SK-N-SH (cell line): ENCODE measurements at regions not wholly inside any gene's neighbourhood (a gene's known extent, or its start where the extent isn't known, plus 50 kb on each side); places are given as distances from the start of the nearest gene placed in this dataset.

Source experiments
- CTCF ChIA-PET: fragments of 300-600, 350-600 bp; formaldehyde crosslinking; extraction: SDS; loops from one replicate; lab custom pipeline; 2021; lab: Yijun Ruan, JAX
- POLR2A ChIA-PET: fragments of 350-600 bp; sonication (Branson Sonifier 250); formaldehyde crosslinking; extraction: SDS; loops from one replicate; lab custom pipeline; 2020; ENCODE audit warnings: antibody characterized with exemption, inconsistent platforms; lab: Yijun Ruan, JAX
- DNase-seq: peaks from one replicate; pipeline ENCODE4 v3.0.0; 2012
- H2AFZ ChIP-seq: fragments of 200-600 bp; sonication (generic); 2 replicates; pipeline ENCODE4 v1.8.1; 2016; ENCODE audit warnings: antibody characterized with exemption, mild to moderate bottlenecking, low read depth
- H3F3A ChIP-seq: fragments of 200-600 bp; sonication (generic); replicated peaks from 2 replicates; pipeline ENCODE3; 2016; ENCODE audit warnings: antibody characterized with exemption, mild to moderate bottlenecking; ENCODE audit not compliant: insufficient read depth
- H3K27ac ChIP-seq, 2 experiments: fragments of 200-500 bp in 1 of 2; fragments of 200-600 bp in 1 of 2; sonication (Bioruptor generic) in 1 of 2; sonication (generic), shearing (Covaris generic) in 1 of 2; 2 replicates each; pipeline versions ENCODE4 v1.5.1 to v1.6.1; 2014 to 2016; ENCODE audit warnings: low read depth in 2 of 2, inconsistent platforms in 1 of 2, low read length in 1 of 2, mild to moderate bottlenecking in 1 of 2, mixed read lengths in 1 of 2
- H3K27me3 ChIP-seq: fragments of 200-600 bp; sonication (generic), shearing (Covaris generic); 2 replicates; pipeline ENCODE4 v1.6.1; 2016; ENCODE audit warnings: mixed run types; ENCODE audit not compliant: insufficient read depth
- H3K36me3 ChIP-seq, 2 experiments: fragments of 200-500 bp in 1 of 2; fragments of 200-600 bp in 1 of 2; sonication (Bioruptor generic) in 1 of 2; sonication (generic) in 1 of 2; replicated peaks in 1 of 2; 2 replicates each; pipeline versions ENCODE3 to v1.5.1; 2014 to 2016; ENCODE audit warnings: low read length in 1 of 2, mild to moderate bottlenecking in 1 of 2; ENCODE audit not compliant: insufficient read depth in 2 of 2, control insufficient read depth in 1 of 2
- H3K4me1 ChIP-seq, 2 experiments: fragments of 200-500 bp in 1 of 2; fragments of 200-600 bp in 1 of 2; sonication (Bioruptor generic) in 1 of 2; sonication (generic), shearing (Covaris generic) in 1 of 2; 2 replicates each; pipeline versions ENCODE4 v1.5.1 to v1.6.1; 2014 to 2016; ENCODE audit warnings: low read depth in 1 of 2, low read length in 1 of 2, mixed run types in 1 of 2; ENCODE audit not compliant: insufficient read depth in 2 of 2, control insufficient read depth in 1 of 2
- H3K4me2 ChIP-seq: fragments of 200-600 bp; sonication (generic), shearing (Covaris generic); 2 replicates; pipeline ENCODE4 v1.6.1; 2017; ENCODE audit warnings: mixed run types
- H3K4me3 ChIP-seq, 2 experiments: fragments of 200-500 bp in 1 of 2; fragments of 200-600 bp in 1 of 2; sonication (Bioruptor generic) in 1 of 2; sonication (generic), shearing (Covaris generic) in 1 of 2; 2 replicates each; pipeline versions ENCODE4 v1.5.1 to v1.8.1; 2014 to 2016; ENCODE audit warnings: low read depth in 2 of 2, inconsistent platforms in 1 of 2, low read length in 1 of 2, mild to moderate bottlenecking in 1 of 2, mixed read lengths in 1 of 2, moderate library complexity in 1 of 2
- H3K79me2 ChIP-seq: fragments of 200-600 bp; sonication (generic); 2 replicates; pipeline ENCODE4 v1.8.1; 2017; ENCODE audit warnings: mild to moderate bottlenecking; ENCODE audit not compliant: insufficient read depth
- H3K9ac ChIP-seq: fragments of 200-600 bp; sonication (generic); 2 replicates; pipeline ENCODE4 v1.6.1; 2017; ENCODE audit warnings: mixed run types
- H3K9me2 ChIP-seq: fragments of 200-600 bp; sonication (generic); 2 replicates; pipeline ENCODE4 v1.6.1; 2017; ENCODE audit warnings: mixed run types
- H3K9me3 ChIP-seq: fragments of 200-600 bp; sonication (generic); 2 replicates; pipeline ENCODE4 v1.6.1; 2017; ENCODE audit warnings: mixed run types, mild to moderate bottlenecking, moderate library complexity
- H4K20me1 ChIP-seq: fragments of 200-600 bp; sonication (generic); 2 replicates; pipeline ENCODE4 v1.6.1; 2017; ENCODE audit warnings: mild to moderate bottlenecking, mixed run types; ENCODE audit not compliant: insufficient read depth
- ELF1 ChIP-seq: IDR thresholded peaks from 2 replicates; pipeline ENCODE4 v1.4.0; 2012
- EP300 ChIP-seq, 2 experiments: IDR thresholded peaks; 2 replicates each; pipeline versions ENCODE4 v1.4.0 to v1.6.1; 2012; ENCODE audit warnings: borderline replicate concordance in 1 of 2, low read depth in 1 of 2, low read length in 1 of 2
- EZH2phosphoT487 ChIP-seq: fragments of 200-600 bp; sonication (generic); IDR thresholded peaks from 2 replicates; pipeline ENCODE4 v1.6.1; 2017; ENCODE audit warnings: low read depth, mixed run types, mild to moderate bottlenecking, antibody characterized with exemption, moderate library complexity, borderline replicate concordance
- FOSL2 ChIP-seq: IDR thresholded peaks from 2 replicates; pipeline ENCODE4 v1.4.0; 2012; ENCODE audit warnings: low read depth, mild to moderate bottlenecking, moderate library complexity, borderline replicate concordance
- GABPA ChIP-seq: IDR thresholded peaks from 2 replicates; pipeline ENCODE4 v1.4.0; 2012; ENCODE audit warnings: low read depth, mild to moderate bottlenecking
- GATA2 ChIP-seq: sonication (generic); formaldehyde crosslinking; IDR thresholded peaks from 2 replicates; pipeline ENCODE4 v1.5.0; 2020; ENCODE audit warnings: mild to moderate bottlenecking, missing genetic modification reagents
- MAX ChIP-seq: IDR thresholded peaks from 2 replicates; pipeline ENCODE4 v1.4.0; 2012; ENCODE audit warnings: low read depth
- MEF2A ChIP-seq: IDR thresholded peaks from 2 replicates; pipeline ENCODE4 v1.4.0; 2012; ENCODE audit warnings: low read depth, borderline replicate concordance
- REST ChIP-seq: IDR thresholded peaks from 2 replicates; pipeline ENCODE4 v1.6.1; 2012; ENCODE audit warnings: mild to moderate bottlenecking, low read depth, low read length, moderate library complexity
- SIN3A ChIP-seq: IDR thresholded peaks from 2 replicates; pipeline ENCODE4 v1.6.1; 2012; ENCODE audit warnings: low read depth, mild to moderate bottlenecking, low read length, moderate library complexity, borderline replicate concordance
- SMC3 ChIP-seq: IDR thresholded peaks from 2 replicates; pipeline ENCODE4 v1.6.1; 2012; ENCODE audit warnings: low read depth, low read length, improper control_type of control experiment
- USF1 ChIP-seq: IDR thresholded peaks from 2 replicates; pipeline ENCODE4 v1.4.0; 2012; ENCODE audit warnings: low read depth, borderline replicate concordance
- USF2 ChIP-seq: fragments of 150-350 bp; IDR thresholded peaks from 2 replicates; pipeline ENCODE4 v1.6.1; 2017; ENCODE audit warnings: antibody characterized with exemption, low read length, low read depth, borderline replicate concordance
- ZBTB33 ChIP-seq: IDR thresholded peaks from 2 replicates; pipeline ENCODE4 v1.4.0; 2012; ENCODE audit warnings: low read depth, borderline replicate concordance
- WGBS: methylation state at CpG from one replicate; pipeline ENCODE4 v1.1.6; 2017; ENCODE audit warnings: low lambda C conversion rate; 5-methylcytosine and 5-hydroxymethylcytosine counted together

- TF ChIP-seq SIN3A (no peak), MAX (no peak), GABPA (no peak)
- TF ChIP-seq, all 33 proteins: peak for 0
Observed at GRCh38 chr5:126369083-126369482, 54.1 kb upstream of the GRAMD2B start (continued).

GRCh38 chr5:126369995-126370731 lies 53.0 kb upstream of the GRAMD2B start:
- Histone ChIP-seq H3K4me2 (peak overlapping the region; percentile 1; the same call in 1 of the 2 replicates), H3K27ac (peak overlapping the region; percentile 37 to 53; a peak in 2 of 4 replicates), H3K9ac (0 out of 2 replicates have a peak overlapping the region, but pooled peaks have one; percentile 2), H3K4me3 (no peak overlapping the region), H3K9me2 (no peaks in the 10 kb centered on the region; the same call in 1 of the 2 replicates), H4K20me1 (no peaks in the 10 kb centered on the region), H3F3A (peaks cover 31% of the 10 kb centered on the region), H3K27me3 (no peaks in the 10 kb centered on the region), H3K79me2 (no peaks in the 10 kb centered on the region), H3K4me1 (peaks cover 7 to 12% of the 10 kb centered on the region in 2 experiments; a peak in 3 of 4 replicates), H3K36me3 (no peaks in the 10 kb centered on the region), H3K9me3 (no peaks in the 10 kb centered on the region), H2AFZ (peak overlapping the region; percentile 64)
- ChIA-PET POLR2A (no interaction called here), CTCF (no interaction called here)
- DNase-seq, result peak; percentile 12
- TF ChIP-seq USF2 (no peak), GATA2 (CRISPR knock-in tag) (no peak), ZBTB33 (no peak), MEF2A (no peak), EP300 (IDR thresholded peaks at IDR 0.05; ENCODE audit: borderline replicate concordance in 1 of 2, low read depth in 1 of 2, low read length in 1 of 2) (no peak), FOSL2 (no peak), SMC3 (no peak), ELF1 (no peak), USF1 (no peak), EZH2phosphoT487 (no peak), REST (no peak)
- WGBS, result 87% methylated on average over 6 of the region's 6 CpGs
